ENCODE measurements at regions not wholly inside any gene's neighbourhood (a gene's known extent, or its start where the extent isn't known, plus 50 kb on each side); places are given as distances from the start of the nearest gene placed in this dataset.
"Not testable (repeated sequence)": the region's sequence is repeated elsewhere in the genome, so short reads cannot be mapped to it uniquely, and the experiment has no call there.

DNA sequence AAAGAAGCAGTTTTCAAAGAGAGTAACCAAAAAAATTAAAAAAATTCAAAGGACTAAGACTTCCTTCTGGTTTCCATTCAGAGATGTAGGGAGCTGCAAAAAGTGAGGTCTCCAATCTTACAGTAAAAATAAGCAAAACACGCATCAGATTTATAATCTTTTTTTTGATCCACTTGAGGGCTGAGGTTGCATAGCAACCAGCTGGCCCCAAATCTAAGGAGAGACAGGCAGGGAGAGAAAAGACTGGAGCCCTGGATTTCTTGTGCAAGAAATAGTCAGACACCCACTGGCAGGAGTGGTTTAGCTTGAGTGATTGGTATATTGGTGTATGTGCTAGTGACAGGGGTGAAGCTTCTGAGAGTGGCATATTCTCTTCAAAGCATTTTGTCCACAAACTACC lies 135.9 kb upstream of the FUT9 start:
- Histone ChIP-seq H3K27me3 (replicated peaks in 1 of 7) (no peaks in the 10 kb centered on the region), H3K4me1 (no peaks in the 10 kb centered on the region), H3K4me3 (no peak overlapping the region), H3K27ac (no peak overlapping the region), H3K9me3 (no peaks in the 10 kb centered on the region), H3K36me3 (no peaks in the 10 kb centered on the region)
- DNase-seq = no peak
- TF ChIP-seq, protein P1, sequence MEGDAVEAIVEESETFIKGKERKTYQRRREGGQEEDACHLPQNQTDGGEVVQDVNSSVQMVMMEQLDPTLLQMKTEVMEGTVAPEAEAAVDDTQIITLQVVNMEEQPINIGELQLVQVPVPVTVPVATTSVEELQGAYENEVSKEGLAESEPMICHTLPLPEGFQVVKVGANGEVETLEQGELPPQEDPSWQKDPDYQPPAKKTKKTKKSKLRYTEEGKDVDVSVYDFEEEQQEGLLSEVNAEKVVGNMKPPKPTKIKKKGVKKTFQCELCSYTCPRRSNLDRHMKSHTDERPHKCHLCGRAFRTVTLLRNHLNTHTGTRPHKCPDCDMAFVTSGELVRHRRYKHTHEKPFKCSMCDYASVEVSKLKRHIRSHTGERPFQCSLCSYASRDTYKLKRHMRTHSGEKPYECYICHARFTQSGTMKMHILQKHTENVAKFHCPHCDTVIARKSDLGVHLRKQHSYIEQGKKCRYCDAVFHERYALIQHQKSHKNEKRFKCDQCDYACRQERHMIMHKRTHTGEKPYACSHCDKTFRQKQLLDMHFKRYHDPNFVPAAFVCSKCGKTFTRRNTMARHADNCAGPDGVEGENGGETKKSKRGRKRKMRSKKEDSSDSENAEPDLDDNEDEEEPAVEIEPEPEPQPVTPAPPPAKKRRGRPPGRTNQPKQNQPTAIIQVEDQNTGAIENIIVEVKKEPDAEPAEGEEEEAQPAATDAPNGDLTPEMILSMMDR (IDR thresholded peaks at IDR 0.05 in 8 of 11, conservative IDR thresholded peaks at IDR 0.05 in 3 of 11) = no peak
- TF ChIP-seq POLR2AphosphoS5 (IDR thresholded peaks at IDR 0.05) (no peak), POLR2A (IDR thresholded peaks at IDR 0.05) (no peak)
- intact Hi-C loops (cut with DNase I; ENCODE audit: low total_unique reads) = no loop called here
- WGBS, 5 donors = 77 to 90% (median 83%) methylated on average over 1 of the region's 1 CpG

DNA sequence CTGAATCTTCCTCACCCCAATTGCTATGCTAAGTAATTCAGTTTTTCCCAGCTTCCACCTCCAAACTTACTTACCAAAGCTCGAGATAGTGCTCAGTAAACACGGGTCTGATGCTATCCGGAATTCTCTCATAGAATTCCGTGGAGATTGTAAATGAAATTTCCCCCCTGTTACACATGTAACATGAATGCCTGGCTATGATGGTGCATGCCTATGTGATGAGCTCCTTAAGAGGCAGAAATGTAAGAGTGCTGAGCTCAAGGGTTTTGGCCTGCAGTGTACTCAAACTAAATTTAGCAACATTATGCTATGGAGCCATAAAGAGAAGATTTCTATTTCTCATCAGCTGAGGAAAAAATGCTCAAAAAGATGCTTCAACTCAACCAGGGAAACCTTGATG lies 133.4 kb upstream of the FUT9 start:
- Histone ChIP-seq H3K27ac (no peak overlapping the region), H3K4me3 (no peak overlapping the region), H3K27me3 (replicated peaks in 1 of 7) (no peaks in the 10 kb centered on the region), H3K4me1 (no peaks in the 10 kb centered on the region), H3K9me3 (no peaks in the 10 kb centered on the region), H3K36me3 (no peaks in the 10 kb centered on the region)
- TF ChIP-seq, protein P1 (IDR thresholded peaks at IDR 0.05 in 8 of 11, conservative IDR thresholded peaks at IDR 0.05 in 3 of 11) = no peak
- intact Hi-C loops (cut with DNase I; ENCODE audit: low total_unique reads) = no loop called here
- no peak for DNase-seq
- 78 to 90% (median 87%) methylated on average over 4 of the region's 4 CpGs for WGBS, 5 donors

DNA sequence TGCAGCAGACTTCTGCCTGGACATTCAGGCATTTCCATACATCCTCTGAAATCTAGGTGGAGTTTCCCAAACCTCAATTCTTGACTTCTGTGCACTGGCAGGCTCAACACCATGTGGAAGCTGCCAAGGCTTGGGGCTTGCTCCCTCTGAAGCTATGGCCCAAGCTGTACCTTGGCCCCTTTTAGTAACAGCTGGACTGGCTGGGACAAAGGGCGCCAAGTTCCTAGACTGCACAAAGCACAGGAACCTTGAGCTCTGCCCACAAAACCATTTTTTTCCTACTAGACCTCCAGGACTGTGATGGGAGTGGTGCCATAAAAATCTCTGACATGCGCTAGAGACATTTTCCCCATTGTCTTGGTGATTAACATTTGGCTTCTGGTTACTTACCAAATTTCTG lies 127.1 kb upstream of the FUT9 start:
- H3K9me3 ChIP-seq; H3K36me3 ChIP-seq; H3K4me3 ChIP-seq; DNase-seq; intact Hi-C loops (cut with DNase I; ENCODE audit: low total_unique reads); H3K27ac ChIP-seq; H3K27me3 ChIP-seq (replicated peaks in 1 of 7); H3K4me1 ChIP-seq: not testable (repeated sequence)
- 87 to 96% (median 94%) methylated on average over 2 of the region's 2 CpGs for WGBS, 5 donors

DNA sequence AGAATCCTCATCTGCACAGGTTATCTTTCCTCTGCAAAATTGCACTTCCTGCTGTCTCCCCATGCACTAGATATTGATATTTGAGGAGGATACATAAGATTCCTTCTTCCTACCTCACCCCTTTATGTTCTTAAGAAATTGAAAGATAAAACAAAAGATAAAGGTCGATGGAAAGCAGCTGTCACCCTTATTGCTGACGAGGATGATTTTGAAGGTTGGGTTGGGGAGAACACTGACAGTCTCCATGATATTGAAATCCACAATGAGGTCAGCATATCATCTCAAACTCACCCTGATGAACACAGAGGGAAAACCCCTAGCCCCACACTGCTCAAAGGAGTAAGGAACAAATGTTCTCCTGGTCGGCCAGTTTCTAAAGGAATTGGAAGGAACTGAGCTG lies 110.6 kb upstream of the FUT9 start:
- Histone ChIP-seq H3K27ac (no peak overlapping the region), H3K4me1 (no peaks in the 10 kb centered on the region), H3K9me3 (peaks cover 0 to 2% (median 0%) of the 10 kb centered on the region in 8 donors), H3K27me3 (replicated peaks in 1 of 7) (no peaks in the 10 kb centered on the region), H3K36me3 (no peaks in the 10 kb centered on the region), H3K4me3 (no peak overlapping the region)
- no peak for TF ChIP-seq POLR2AphosphoS5 (IDR thresholded peaks at IDR 0.05)
- DNase-seq = no peak
- intact Hi-C loops (cut with DNase I; ENCODE audit: low total_unique reads) = no loop called here
- WGBS, 5 donors = 65 to 82% (median 69%) methylated on average over 3 of the region's 3 CpGs

DNA sequence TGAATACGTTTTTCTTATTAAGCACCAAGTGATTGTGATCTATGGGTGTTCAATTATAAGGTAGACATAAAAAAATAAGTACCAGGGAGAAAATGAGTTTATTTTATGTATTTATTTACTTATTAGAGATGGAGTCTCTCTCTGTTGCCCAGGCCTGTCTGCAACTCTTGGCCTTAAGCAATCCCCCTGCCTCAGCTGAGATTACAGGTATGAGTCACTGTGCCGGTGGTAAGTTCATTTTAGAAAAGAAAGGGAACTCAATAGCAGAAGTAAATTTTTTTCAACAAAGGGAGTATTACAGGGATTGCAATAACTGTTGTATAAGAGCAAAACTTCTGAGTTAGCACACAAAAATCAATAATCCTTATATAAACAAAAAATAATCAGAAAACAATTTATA lies 98.7 kb upstream of the FUT9 start:
- no peak overlapping the region for H3K4me3 ChIP-seq
- no peaks in the 10 kb centered on the region for H3K27me3 ChIP-seq (replicated peaks in 1 of 7)
- DNase-seq = no peak
- H3K27ac ChIP-seq = no peak overlapping the region
- WGBS, 5 donors = 10 to 39% (median 16%) methylated on average over 2 of the region's 2 CpGs
- TF ChIP-seq, protein P1 (IDR thresholded peaks at IDR 0.05 in 8 of 11, conservative IDR thresholded peaks at IDR 0.05 in 3 of 11) = no peak
- TF ChIP-seq POLR2A (IDR thresholded peaks at IDR 0.05) (no peak), POLR2AphosphoS5 (IDR thresholded peaks at IDR 0.05) (no peak)
- H3K4me1 ChIP-seq = no peaks in the 10 kb centered on the region
- H3K9me3 ChIP-seq = no peaks in the 10 kb centered on the region
- H3K36me3 ChIP-seq = no peaks in the 10 kb centered on the region
- intact Hi-C loops (cut with DNase I; ENCODE audit: low total_unique reads) = no loop called here

Data from spleen (tissue), 11 donors.